Parathyroid adenoma (tissue), 2 donors: ENCODE measurements at regions not wholly inside any gene's neighbourhood (a gene's known extent, or its start where the extent isn't known, plus 50 kb on each side); places are given as distances from the start of the nearest gene placed in this dataset.

Source experiments
- H2AFZ ChIP-seq: fragments of 300-600 bp; sonication (generic); one replicate; pipeline ENCODE4 v1.7.0; 2017; ENCODE audit warnings: antibody characterized with exemption, mild to moderate bottlenecking
- H3K27ac ChIP-seq: fragments of 300-600 bp; sonication (generic); one replicate; pipeline ENCODE4 v1.7.0; 2017
- H3K27me3 ChIP-seq: fragments of 300-600 bp; sonication (generic); one replicate; pipeline ENCODE4 v1.7.0; 2017; ENCODE audit warnings: low read length; ENCODE audit not compliant: control insufficient read depth, insufficient read depth
- H3K36me3 ChIP-seq: fragments of 300-600 bp; sonication (generic); one replicate; pipeline ENCODE4 v1.7.0; 2017; ENCODE audit warnings: low read length; ENCODE audit not compliant: control insufficient read depth, insufficient read depth
- H3K4me1 ChIP-seq: fragments of 300-600 bp; sonication (generic); one replicate; pipeline ENCODE4 v1.7.0; 2017; ENCODE audit warnings: control low read depth
- H3K4me2 ChIP-seq: fragments of 300-600 bp; sonication (generic); one replicate; pipeline ENCODE4 v1.7.0; 2017; ENCODE audit warnings: low read length
- H3K4me3 ChIP-seq: fragments of 300-600 bp; sonication (generic); one replicate; pipeline ENCODE4 v1.7.0; 2017; ENCODE audit warnings: low read depth, low read length
- H3K79me2 ChIP-seq: fragments of 300-600 bp; sonication (generic); one replicate; pipeline ENCODE4 v1.7.0; 2017; ENCODE audit warnings: control low read depth
- H3K9ac ChIP-seq: fragments of 300-600 bp; sonication (generic); one replicate; pipeline ENCODE4 v1.7.0; 2017; ENCODE audit warnings: mild to moderate bottlenecking
- H3K9me3 ChIP-seq: fragments of 300-600 bp; sonication (generic); one replicate; pipeline ENCODE4 v1.7.0; 2017; ENCODE audit warnings: low read length; ENCODE audit not compliant: control insufficient read depth
- CTCF ChIP-seq: fragments of 300-600 bp; sonication (generic); IDR thresholded peaks from one replicate; pipeline ENCODE4 v1.7.0; 2017; ENCODE audit warnings: antibody characterized with exemption, mild to moderate bottlenecking
- donor health status: primary hyperparathyroidism.

- Histone ChIP-seq H3K4me1 (no peaks in the 10 kb centered on the region), H3K36me3 (no peaks in the 10 kb centered on the region), H3K27ac (no peak overlapping the region), H3K9ac (no peak overlapping the region), H3K9me3 (no peaks in the 10 kb centered on the region), H2AFZ (no peak overlapping the region), H3K79me2 (no peaks in the 10 kb centered on the region), H3K4me2 (no peak overlapping the region), H3K4me3 (no peak overlapping the region), H3K27me3 (no peaks in the 10 kb centered on the region)
- no peak for TF ChIP-seq CTCF
Measured at GRCh38 chr1:239232921-239233320, 153.4 kb upstream of the CHRM3 start.

GRCh38 chr1:239228451-239228850 lies 157.9 kb upstream of the CHRM3 start:
- no peak overlapping the region for H3K4me2 ChIP-seq
- H2AFZ ChIP-seq: no peak overlapping the region
- no peaks in the 10 kb centered on the region for H3K36me3 ChIP-seq
- no peaks in the 10 kb centered on the region for H3K4me1 ChIP-seq
- no peak overlapping the region for H3K27ac ChIP-seq
- H3K9me3 ChIP-seq: no peaks in the 10 kb centered on the region
- no peak for TF ChIP-seq CTCF
- no peaks in the 10 kb centered on the region for H3K79me2 ChIP-seq
- H3K27me3 ChIP-seq: no peaks in the 10 kb centered on the region
- no peak overlapping the region for H3K9ac ChIP-seq
- no peak overlapping the region for H3K4me3 ChIP-seq

- H3K27ac ChIP-seq: no peak overlapping the region
- no peak for TF ChIP-seq CTCF
- H3K36me3 ChIP-seq: no peaks in the 10 kb centered on the region
- no peaks in the 10 kb centered on the region for H3K4me1 ChIP-seq
- H3K9me3 ChIP-seq: no peaks in the 10 kb centered on the region
- H3K4me3 ChIP-seq: no peak overlapping the region
- H3K4me2 ChIP-seq: no peak overlapping the region
- H3K9ac ChIP-seq: no peak overlapping the region
- no peaks in the 10 kb centered on the region for H3K79me2 ChIP-seq
- H2AFZ ChIP-seq: no peak overlapping the region
- H3K27me3 ChIP-seq: no peaks in the 10 kb centered on the region
Measured at GRCh38 chr1:239225396-239225795, 161.0 kb upstream of the CHRM3 start.

- H3K4me1 ChIP-seq: no peaks in the 10 kb centered on the region
- H3K79me2 ChIP-seq: no peaks in the 10 kb centered on the region
- H3K4me3 ChIP-seq: no peak overlapping the region
- no peak overlapping the region for H2AFZ ChIP-seq
- H3K4me2 ChIP-seq: no peak overlapping the region
- no peak for TF ChIP-seq CTCF
- H3K36me3 ChIP-seq: no peaks in the 10 kb centered on the region
- no peak overlapping the region for H3K27ac ChIP-seq
- no peaks in the 10 kb centered on the region for H3K9me3 ChIP-seq
- H3K9ac ChIP-seq: no peak overlapping the region
- no peaks in the 10 kb centered on the region for H3K27me3 ChIP-seq
Measured at GRCh38 chr1:239224100-239224499, 162.3 kb upstream of the CHRM3 start.

GRCh38 chr1:239222999-239223398 lies 163.4 kb upstream of the CHRM3 start:
- Histone ChIP-seq H2AFZ (no peak overlapping the region), H3K79me2 (no peaks in the 10 kb centered on the region), H3K27ac (no peak overlapping the region), H3K27me3 (no peaks in the 10 kb centered on the region), H3K4me3 (no peak overlapping the region), H3K9me3 (no peaks in the 10 kb centered on the region), H3K36me3 (no peaks in the 10 kb centered on the region), H3K9ac (no peak overlapping the region), H3K4me1 (no peaks in the 10 kb centered on the region), H3K4me2 (no peak overlapping the region)
- TF ChIP-seq CTCF: no peak
